ENCODE measurements at regions not wholly inside any gene's neighbourhood (a gene's known extent, or its start where the extent isn't known, plus 50 kb on each side); places are given as distances from the start of the nearest gene placed in this dataset.

DNA sequence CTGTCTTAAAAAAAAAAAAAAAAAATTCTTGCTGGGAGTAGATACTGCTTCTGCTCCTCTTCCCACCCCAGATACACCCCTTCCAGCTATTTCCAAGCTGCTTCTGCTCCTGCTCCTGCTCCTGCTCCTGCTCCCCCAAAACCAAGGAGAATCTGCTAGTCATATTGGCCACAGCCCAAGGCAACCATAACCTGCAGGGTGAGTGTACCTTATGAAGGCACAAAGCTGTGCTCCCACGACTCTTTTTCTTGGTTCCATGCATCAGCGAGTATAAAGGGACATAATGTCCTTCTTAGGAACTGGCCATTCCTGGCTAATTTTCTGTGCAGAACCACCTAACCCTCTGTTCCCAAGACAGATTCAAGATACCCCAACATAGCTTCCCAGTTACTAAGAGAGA is 129.5 kb upstream of the CDK1 start:
- no peak for TF ChIP-seq POLR2A (IDR thresholded peaks at IDR 0.05; ENCODE audit: extremely low read depth, insufficient read length)
- TF ChIP-seq, protein P1, sequence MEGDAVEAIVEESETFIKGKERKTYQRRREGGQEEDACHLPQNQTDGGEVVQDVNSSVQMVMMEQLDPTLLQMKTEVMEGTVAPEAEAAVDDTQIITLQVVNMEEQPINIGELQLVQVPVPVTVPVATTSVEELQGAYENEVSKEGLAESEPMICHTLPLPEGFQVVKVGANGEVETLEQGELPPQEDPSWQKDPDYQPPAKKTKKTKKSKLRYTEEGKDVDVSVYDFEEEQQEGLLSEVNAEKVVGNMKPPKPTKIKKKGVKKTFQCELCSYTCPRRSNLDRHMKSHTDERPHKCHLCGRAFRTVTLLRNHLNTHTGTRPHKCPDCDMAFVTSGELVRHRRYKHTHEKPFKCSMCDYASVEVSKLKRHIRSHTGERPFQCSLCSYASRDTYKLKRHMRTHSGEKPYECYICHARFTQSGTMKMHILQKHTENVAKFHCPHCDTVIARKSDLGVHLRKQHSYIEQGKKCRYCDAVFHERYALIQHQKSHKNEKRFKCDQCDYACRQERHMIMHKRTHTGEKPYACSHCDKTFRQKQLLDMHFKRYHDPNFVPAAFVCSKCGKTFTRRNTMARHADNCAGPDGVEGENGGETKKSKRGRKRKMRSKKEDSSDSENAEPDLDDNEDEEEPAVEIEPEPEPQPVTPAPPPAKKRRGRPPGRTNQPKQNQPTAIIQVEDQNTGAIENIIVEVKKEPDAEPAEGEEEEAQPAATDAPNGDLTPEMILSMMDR (IDR thresholded peaks at IDR 0.05; ENCODE audit: low read depth, low read length), result no peak
- TF ChIP-seq, protein P2, sequence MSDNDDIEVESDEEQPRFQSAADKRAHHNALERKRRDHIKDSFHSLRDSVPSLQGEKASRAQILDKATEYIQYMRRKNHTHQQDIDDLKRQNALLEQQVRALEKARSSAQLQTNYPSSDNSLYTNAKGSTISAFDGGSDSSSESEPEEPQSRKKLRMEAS (IDR thresholded peaks at IDR 0.05; ENCODE audit: low read depth, low read length), result no peak

Data from NB4 (cell line).